G401.6 (cell line): ENCODE measurements at regions not wholly inside any gene's neighbourhood (a gene's known extent, or its start where the extent isn't known, plus 50 kb on each side); places are given as distances from the start of the nearest gene placed in this dataset.

ENCODE experiments used
- FAIRE-seq: peaks from 2 replicates; lab custom pipeline; 2012; peaks lifted over from hg19 to GRCh38; lab: Jason Lieb, UNC

- FAIRE-seq, result peak; percentile 33
These were observed 96.3 kb upstream of the NOCT start for GRCh38 chr4:138919094-138919936.

- FAIRE-seq, result no peak
These were observed 97.3 kb upstream of the NOCT start for GRCh38 chr4:138918169-138918869.

GRCh38 chr4:138916763-138917162 lies 98.8 kb upstream of the NOCT start:
- no peak for FAIRE-seq

- no peak for FAIRE-seq
These were observed 99.8 kb upstream of the NOCT start for GRCh38 chr4:138915756-138916155.

- no peak for FAIRE-seq
These were observed 102.8 kb upstream of the NOCT start for GRCh38 chr4:138912704-138913340.

GRCh38 chr4:138911909-138912703 lies 103.5 kb upstream of the NOCT start:
- FAIRE-seq, result no peak

- FAIRE-seq, result no peak
These were observed 104.7 kb upstream of the NOCT start for GRCh38 chr4:138910914-138911336.

GRCh38 chr4:138910195-138910913 lies 105.2 kb upstream of the NOCT start:
- FAIRE-seq, result no peak

GRCh38 chr4:138909587-138909986 lies 106.0 kb upstream of the NOCT start:
- FAIRE-seq, result no peak

- no peak for FAIRE-seq
These were observed 107.4 kb upstream of the NOCT start for GRCh38 chr4:138908134-138908533.

- no peak for FAIRE-seq
These were observed 108.4 kb upstream of the NOCT start for GRCh38 chr4:138907174-138907573.

GRCh38 chr4:138904793-138905192 lies 110.8 kb upstream of the NOCT start:
- FAIRE-seq, result no peak

GRCh38 chr4:138903185-138903584 lies 112.4 kb upstream of the NOCT start:
- no peak for FAIRE-seq

GRCh38 chr4:138902705-138903104 lies 112.9 kb upstream of the NOCT start:
- FAIRE-seq, result no peak

GRCh38 chr4:138901177-138901576 lies 114.4 kb upstream of the NOCT start:
- FAIRE-seq, result no peak

- FAIRE-seq, result no peak
These were observed 115.6 kb upstream of the NOCT start for GRCh38 chr4:138899999-138900398.

- no peak for FAIRE-seq
These were observed 117.3 kb upstream of the NOCT start for GRCh38 chr4:138898282-138898681.

- FAIRE-seq, result no peak
These were observed 117.8 kb upstream of the NOCT start for GRCh38 chr4:138897811-138898226.

- FAIRE-seq, result no peak
These were observed 120.9 kb upstream of the NOCT start for GRCh38 chr4:138894709-138895108.

- FAIRE-seq, result no peak
These were observed 121.6 kb upstream of the NOCT start for GRCh38 chr4:138894011-138894410.
